GM08714 (cell line): ENCODE measurements at regions not wholly inside any gene's neighbourhood (a gene's known extent, or its start where the extent isn't known, plus 50 kb on each side); places are given as distances from the start of the nearest gene placed in this dataset.

Experiments used
- H3K4me3 ChIP-seq: fragments of 200-500 bp; sonication (Bioruptor generic); 2 replicates; pipeline ENCODE4 v1.5.1; 2014; ENCODE audit warnings: mild to moderate bottlenecking, low read length, inconsistent platforms
- ZNF274 ChIP-seq: IDR thresholded peaks from 2 replicates; pipeline ENCODE4 v1.6.1; 2012; ENCODE audit warnings: mild to moderate bottlenecking, low read depth, low read length

- no peak overlapping the region for H3K4me3 ChIP-seq
- no peak for TF ChIP-seq ZNF274
Observed at GRCh38 chr6:9610620-9611415, 804.1 kb downstream of the TFAP2A start.

GRCh38 chr6:9606435-9607134, 808.3 kb downstream of the TFAP2A start:
- no peak for TF ChIP-seq ZNF274
- no peak overlapping the region for H3K4me3 ChIP-seq

GRCh38 chr6:9594746-9595145, 820.1 kb downstream of the TFAP2A start:
- H3K4me3 ChIP-seq = no peak overlapping the region
- no peak for TF ChIP-seq ZNF274

- H3K4me3 ChIP-seq = no peak overlapping the region
- no peak for TF ChIP-seq ZNF274
Observed at GRCh38 chr6:9593554-9593953, 821.3 kb downstream of the TFAP2A start.

- TF ChIP-seq ZNF274 = no peak
- H3K4me3 ChIP-seq = no peak overlapping the region
Observed at GRCh38 chr6:9583753-9584352, 831.0 kb downstream of the TFAP2A start.

DNA sequence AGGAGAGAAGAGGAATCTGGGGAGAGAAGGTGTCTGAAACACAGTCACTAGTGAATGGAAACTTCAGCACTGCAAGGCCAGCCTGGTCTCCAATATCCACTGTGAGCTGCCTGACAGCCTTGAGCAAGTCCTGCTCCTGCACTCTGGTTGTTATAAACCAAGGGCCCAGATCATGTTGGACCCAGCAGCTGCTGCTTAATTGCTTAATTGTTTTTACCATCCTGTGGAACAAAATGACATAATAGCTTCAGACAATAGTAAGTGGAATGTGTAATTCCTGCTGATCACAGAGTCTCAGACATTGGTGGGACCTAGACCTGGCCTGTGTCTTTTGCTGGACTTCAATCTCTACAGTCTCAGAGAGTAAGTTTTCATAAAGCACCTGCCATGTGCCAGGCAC, 833.7 kb downstream of the TFAP2A start:
- H3K4me3 ChIP-seq = no peak overlapping the region
- TF ChIP-seq ZNF274 = no peak

DNA sequence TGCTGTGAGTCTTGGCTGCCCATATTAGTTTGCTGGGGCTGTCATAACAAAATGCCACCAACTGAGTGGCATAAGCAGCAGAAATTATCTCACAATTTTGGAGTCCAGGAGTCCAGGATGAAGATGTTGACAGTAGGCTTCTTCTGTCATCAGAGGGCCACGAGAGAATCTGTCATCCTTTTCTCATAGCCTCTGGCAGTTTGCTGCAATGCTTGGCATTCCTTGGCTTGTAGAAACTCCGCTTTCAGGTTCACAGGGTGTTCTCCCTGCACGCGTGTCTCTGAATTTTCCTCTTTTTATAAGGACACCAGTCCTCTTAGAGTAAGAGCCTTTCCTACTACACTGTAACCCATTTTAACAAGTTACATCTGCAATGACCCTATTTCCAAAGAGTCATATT, 838.4 kb downstream of the TFAP2A start:
- no peak for TF ChIP-seq ZNF274
- no peak overlapping the region for H3K4me3 ChIP-seq

- no peak overlapping the region for H3K4me3 ChIP-seq
- no peak for TF ChIP-seq ZNF274
Observed at GRCh38 chr6:9566096-9566495, 848.8 kb downstream of the TFAP2A start.

- no peak overlapping the region for H3K4me3 ChIP-seq
- TF ChIP-seq ZNF274 = no peak
Observed at GRCh38 chr6:9564021-9564420, 850.9 kb downstream of the TFAP2A start.

- H3K4me3 ChIP-seq = no peak overlapping the region
- no peak for TF ChIP-seq ZNF274
Observed at GRCh38 chr6:9563568-9563967, 851.3 kb downstream of the TFAP2A start.

DNA sequence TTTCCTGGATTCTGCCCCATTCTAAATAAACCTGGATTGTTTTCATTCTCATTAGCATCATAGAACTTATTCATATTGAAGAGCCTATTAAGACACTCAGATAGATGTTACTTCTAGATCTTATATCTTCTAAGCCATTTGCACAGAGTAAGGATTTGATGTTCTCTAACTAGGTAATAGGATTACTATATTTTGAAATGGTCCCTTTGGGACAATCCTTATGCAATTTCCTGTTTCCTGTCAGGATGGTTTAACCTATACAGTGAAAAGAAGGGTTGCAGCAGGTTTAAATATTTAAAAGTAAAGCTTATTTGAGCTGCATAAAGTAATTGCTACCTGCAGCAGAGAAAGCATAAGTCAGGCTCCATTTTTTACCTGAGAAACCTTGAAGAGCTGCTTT, 860.1 kb downstream of the TFAP2A start:
- no peak for TF ChIP-seq ZNF274
- no peak overlapping the region for H3K4me3 ChIP-seq

DNA sequence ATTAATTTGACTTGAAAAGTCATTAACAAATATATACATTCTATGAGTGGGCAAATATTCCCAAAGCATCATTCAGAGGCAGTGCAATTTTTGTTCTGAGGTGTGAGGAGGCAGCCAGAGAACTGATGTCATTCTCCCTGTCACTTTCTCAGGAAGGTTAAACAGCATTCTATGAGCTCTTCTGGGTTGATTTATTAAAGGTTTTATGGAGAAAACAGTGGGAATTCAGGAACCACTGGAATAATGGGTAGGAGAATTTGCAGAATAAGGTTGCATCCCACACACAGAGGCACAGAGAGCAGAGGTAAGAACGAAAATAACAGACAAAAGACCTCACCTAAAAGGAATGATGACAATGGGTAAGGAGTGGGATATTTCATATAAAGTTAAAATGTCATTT, 860.6 kb downstream of the TFAP2A start:
- no peak overlapping the region for H3K4me3 ChIP-seq
- no peak for TF ChIP-seq ZNF274

- H3K4me3 ChIP-seq = no peak overlapping the region
- TF ChIP-seq ZNF274 = no peak
Observed at GRCh38 chr6:9553002-9553401, 861.9 kb downstream of the TFAP2A start.

GRCh38 chr6:9543649-9544048, 871.2 kb downstream of the TFAP2A start:
- no peak overlapping the region for H3K4me3 ChIP-seq
- TF ChIP-seq ZNF274 = no peak
